NCI-H1105 treated with DMSO at 0.1 percent for 48 hours (cell line): ENCODE measurements at regions not wholly inside any gene's neighbourhood (a gene's known extent, or its start where the extent isn't known, plus 50 kb on each side); places are given as distances from the start of the nearest gene placed in this dataset.
"Not testable (repeated sequence)": the region's sequence is repeated elsewhere in the genome, so short reads cannot be mapped to it uniquely, and the experiment has no call there.

Experiments used
- DNase-seq: peaks from one replicate; lab custom pipeline; 2025; lab: John Stamatoyannopoulos, UW

DNA sequence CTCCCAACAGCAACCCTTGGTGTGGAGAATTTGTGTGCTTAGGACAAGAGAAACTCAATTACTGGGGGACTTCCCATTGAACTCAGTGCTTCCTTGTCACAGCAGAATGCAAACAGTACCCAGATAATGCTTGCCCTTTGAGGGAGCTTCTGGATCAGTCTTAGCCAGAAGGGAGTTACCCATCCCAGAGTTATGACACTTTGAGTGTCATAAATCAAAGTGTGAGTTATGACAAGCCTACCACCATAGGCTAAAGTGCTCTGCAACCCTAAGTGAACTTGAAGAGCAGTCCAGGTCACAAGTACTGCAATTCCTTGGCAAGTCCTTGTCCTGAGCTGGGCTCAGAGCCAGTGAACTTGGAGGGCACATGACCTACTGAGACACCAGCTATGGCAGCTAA is 1513.9 kb upstream of the PCDH10 start:
- DNase-seq: no peak

DNA sequence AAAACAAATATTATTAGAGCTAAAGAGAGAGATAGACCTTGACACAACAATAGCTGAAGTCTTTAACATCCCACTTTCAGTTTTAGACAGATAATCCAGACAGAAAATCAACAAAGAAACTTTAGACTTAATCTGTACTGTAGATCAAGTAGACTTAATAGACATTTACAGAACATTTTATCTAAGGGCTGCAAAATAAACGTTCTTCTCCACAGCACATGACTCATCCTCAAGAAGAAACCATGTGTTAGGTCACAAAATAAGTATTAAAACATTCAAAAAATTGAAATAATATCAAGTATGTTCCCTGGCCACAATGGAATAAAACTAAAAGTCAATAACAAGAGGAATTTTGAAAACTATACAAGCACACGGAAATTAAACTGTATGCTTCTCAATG is 1510.3 kb upstream of the PCDH10 start:
- no peak for DNase-seq

DNA sequence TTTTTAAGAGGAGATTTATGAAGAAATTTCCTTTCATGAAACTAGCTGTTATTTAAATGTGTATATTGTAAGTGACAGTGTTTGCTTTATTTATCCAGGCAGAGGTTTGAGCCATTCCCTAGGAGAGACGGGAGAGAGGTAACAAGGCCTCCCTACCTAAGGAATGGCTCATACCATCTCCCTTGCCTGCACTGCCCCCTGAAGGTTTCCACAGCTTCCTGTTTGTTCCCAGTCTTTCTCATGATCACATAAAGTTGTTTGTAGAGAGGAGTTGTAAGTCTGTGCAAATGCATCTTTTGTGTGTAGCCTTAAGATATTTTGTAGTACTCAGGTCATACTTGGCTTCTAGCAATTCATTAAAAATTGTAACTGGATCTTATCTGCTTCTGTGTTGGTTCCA is 1504.5 kb upstream of the PCDH10 start:
- DNase-seq: no peak

DNA sequence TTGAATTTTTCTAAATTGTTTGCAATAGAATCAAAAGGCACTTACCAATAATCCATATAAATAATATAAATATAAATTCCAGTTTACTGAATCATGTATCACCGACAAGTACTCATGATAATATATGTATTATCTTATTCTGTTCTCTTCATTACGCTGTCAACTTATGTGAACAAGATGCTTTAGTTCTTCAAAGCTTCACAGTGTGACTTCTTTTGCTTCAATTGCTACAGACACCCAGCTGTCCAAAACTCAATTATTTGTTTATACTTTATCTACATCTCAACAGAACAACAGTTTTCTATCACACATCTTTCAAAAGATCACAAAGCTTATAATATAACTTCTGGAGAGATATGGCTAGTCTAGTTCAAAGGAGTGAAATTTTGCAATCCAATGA is 1499.9 kb upstream of the PCDH10 start:
- no peak for DNase-seq

GRCh38 chr4:131650951-131651350 is 1498.1 kb upstream of the PCDH10 start:
- DNase-seq: no peak

DNA sequence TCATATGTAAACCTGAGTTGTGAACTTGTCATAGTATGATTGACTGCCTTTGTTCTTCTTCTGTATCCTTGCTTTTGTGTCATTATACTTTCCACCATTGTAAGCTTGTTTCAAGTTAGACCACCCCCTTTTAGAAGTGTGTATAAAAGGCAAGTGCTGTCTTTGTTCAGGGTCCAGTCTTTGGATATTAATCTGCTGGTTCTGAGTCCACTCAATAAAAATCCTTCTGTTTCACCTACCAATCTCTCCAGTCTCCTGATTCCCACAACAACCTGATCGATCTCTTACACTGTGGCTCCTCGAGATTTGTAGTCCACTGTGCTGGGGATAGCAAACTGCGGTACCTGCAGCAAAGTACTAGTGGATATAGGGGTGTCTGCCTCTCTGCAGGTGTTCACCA is 1465.8 kb upstream of the PCDH10 start:
- DNase-seq: not testable (repeated sequence)

DNA sequence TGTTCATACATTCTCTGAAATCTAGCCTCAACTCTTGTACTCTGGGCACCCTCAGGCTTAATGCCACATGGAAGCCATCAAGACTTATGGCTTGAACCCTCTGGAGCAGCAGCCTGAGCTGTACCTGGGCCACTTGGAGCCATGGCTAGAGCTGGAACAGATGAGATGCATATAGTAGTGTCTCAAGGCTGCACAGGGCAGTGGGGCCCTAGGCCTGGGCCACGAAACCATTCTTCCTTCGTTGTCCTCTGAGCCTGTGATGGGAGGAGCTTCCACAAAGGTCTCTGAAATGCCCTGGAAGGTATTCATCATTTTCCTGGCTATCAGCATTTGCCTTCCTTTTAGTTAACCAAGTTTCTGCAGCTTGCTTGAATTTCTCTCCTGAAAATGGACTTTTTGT is 1427.2 kb upstream of the PCDH10 start:
- no peak for DNase-seq

DNA sequence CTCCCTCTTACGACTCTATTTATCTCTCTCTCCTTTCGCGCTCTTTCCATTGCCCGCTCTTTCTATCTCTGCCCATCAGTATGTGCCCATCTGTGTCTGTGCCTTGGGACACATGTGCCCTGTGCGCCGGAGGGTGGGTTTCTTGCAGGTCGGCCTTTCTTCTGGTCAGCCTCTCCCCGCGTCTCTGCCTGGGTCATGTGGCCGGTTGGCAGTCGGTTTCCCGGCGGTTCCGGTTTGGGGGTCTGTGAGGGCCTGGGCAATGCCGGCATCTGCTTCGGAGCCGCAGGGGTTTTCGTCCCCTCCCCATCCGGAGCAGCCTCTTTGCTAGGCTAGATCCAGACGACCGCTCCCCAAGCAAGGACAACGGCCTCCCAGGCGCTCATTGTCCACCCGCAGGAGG is 1426.0 kb upstream of the PCDH10 start:
- not testable (repeated sequence) for DNase-seq

- DNase-seq: peak; percentile 13
These were observed 1424.2 kb upstream of the PCDH10 start for GRCh38 chr4:131724847-131725246.

DNA sequence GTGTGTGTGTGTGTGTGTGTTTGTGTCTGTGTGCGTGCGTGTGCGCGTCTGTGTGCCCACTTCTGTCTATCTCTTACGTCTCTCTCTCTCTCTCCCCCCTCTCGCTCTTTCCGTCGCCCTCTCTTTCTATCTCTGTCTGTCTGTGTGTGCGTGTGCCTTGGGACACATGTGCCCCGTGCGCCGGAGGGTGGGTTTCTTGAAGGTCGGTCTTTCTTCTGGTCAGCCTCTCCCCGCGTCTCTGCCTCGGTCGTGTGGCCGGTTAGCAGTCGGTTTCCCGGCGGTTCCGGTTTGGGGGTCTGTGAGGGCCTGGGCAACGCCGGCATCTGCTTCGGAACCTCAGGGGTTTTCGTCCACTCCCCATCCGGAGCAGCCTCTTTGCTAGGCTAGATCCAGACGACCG is 1423.6 kb upstream of the PCDH10 start:
- not testable (repeated sequence) for DNase-seq

DNA sequence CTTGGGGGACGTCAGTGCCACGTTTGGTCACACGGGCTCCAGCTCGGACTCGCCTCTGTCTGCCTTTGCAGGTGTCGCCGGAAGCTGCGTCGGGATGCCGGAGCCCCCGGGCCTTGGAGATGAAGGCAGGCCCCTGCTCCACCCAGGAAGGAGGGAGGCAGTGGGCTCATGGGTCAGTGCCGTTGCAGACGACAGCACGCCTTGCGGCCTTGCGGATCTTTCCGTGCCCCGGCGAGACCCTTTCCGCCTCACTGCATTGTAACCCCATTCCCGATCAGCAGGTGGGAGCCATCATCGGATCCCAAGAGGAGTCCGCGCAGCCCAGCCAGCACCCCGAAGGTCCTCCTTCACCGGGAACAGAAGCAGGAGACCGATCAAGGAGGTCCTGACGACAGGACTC is 1422.2 kb upstream of the PCDH10 start:
- not testable (repeated sequence) for DNase-seq

DNA sequence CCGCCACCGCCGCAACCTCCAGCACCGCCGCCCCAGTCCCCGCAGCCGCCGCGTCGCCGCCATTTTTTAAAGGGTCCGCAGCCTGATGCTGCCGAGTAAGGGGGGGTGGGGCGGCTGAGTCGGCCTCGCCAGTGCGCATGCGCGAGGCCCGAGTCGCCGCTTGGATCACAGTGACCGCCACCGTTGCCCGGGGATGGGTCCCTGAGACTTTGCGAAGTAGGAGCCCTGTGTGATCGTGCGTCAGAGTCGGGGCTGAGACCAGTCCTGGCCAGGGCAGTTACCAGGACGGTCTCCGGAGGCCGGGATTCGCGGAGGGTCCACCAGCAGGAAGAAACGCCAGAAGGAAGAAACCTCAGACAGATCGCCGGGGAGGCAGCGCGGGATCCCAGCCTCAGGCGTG is 1421.7 kb upstream of the PCDH10 start:
- DNase-seq: not testable (repeated sequence)

DNA sequence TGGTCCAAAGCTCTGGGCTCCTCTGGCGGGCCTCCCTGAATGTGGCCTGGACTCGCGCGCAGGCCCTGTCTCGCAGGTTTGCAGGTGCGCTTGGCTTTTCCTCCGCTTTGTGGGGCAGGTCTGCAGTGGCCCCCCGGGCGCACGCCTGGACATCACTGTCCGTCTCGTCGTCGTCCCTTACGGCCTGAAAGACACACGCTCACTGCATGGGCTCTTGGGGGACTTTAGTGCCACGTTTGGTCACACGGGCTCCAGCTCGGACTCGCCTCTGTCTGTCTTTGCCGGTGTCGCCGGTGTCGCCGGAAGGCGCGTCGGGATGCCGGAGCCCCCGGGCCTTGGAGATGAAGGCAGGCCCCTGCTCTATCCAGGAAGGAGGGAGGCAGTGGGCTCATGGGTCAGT is 1419.9 kb upstream of the PCDH10 start:
- DNase-seq: not testable (repeated sequence)

DNA sequence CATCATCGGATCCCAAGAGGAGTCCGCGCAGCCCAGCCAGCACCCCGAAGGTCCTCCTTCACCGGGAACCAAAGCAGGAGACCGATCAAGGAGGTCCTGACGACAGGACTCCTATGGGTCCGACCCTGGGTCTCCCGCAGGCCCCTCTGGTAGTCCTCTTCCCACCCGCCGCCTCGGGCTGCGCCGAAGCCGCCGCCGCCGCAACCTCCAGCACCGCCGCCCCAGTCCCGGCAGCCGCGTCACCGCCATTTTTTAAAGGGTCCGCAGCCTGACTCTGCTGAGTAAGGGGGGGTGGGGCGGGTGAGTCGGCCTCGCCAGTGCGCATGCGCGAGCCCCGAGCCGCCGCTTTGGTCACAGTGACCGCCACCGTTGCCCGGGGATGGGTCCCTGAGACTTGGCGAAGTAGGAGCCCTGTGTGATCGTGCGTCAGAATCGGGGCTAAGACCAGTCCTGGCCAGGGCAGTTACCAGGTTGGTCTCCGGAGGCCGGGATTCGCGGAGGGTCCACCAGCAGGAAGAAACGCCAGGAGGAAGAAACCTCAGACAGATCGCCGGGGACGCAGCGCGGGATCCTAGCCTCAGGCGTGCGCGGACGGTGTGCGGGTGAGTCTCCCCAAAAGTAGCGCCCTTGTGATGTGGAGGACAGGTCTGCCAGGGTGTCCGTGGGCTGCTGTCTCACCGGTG is 1419.2 kb upstream of the PCDH10 start:
- not testable (repeated sequence) for DNase-seq

GRCh38 chr4:131730574-131730973 is 1418.5 kb upstream of the PCDH10 start:
- DNase-seq: not testable (repeated sequence)

- not testable (repeated sequence) for DNase-seq
These were observed 1417.0 kb upstream of the PCDH10 start for GRCh38 chr4:131732034-131732630.

DNA sequence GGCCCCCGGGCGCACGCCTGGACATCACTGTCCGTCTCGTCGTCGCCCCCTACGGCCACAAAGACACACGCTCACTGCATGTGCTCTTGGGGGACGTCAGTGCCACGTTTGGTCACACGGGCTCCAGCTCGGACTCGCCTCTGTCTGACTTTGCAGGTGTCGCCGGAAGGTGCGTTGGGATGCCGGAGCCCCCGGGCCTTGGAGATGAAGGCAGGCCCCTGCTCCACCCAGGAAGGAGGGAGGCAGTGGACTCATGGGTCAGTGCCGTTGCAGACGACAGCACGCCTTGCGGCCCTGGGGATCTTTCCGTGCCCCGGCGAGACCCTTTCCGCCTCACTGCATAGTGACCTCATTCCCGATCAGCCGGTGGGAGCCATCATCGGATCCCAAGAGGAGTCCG is 1414.8 kb upstream of the PCDH10 start:
- DNase-seq: not testable (repeated sequence)

DNA sequence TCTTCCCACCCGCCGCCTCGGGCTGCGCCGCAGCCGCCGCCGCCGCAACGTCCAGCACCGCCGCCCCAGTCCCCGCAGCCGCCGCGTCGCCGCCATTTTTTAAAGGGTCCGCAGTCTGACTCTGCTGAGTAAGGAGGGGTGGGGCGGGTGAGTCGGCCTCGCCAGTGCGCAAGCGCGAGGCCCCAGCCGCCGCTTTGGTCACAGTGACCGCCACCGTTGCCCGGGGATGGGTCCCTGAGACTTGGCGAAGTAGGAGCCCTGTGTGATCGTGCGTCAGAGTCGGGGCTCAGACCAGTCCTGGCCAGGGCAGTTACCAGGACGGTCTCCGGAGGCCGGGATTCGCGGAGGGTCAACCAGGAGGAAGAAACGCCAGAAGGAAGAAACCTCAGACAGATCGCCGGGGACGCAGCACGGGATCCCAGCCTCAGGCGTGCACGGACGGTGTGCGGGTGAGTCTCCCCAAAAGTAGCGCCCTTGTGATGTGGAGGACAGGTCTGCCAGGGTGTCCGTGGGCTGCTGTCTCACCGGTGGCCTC is 1414.2 kb upstream of the PCDH10 start:
- not testable (repeated sequence) for DNase-seq

- DNase-seq: not testable (repeated sequence)
These were observed 1410.1 kb upstream of the PCDH10 start for GRCh38 chr4:131738991-131739390.

DNA sequence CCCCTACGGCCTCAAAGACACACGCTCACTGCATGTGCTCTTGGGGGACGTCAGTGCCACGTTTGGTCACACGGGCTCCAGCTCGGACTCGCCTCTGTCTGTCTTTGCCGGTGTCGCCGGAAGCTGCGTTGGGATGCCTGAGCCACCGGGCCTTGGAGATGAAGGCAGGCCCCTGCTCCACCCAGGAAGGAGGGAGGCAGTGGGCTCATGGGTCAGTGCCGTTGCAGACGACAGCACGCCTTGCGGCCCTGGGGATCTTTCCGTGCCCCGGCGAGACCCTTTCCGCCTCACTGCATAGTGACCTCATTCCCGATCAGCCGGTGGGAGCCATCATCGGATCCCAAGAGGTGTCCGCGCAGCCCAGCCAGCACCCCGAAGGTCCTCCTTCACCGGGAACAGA is 1407.3 kb upstream of the PCDH10 start:
- not testable (repeated sequence) for DNase-seq

DNA sequence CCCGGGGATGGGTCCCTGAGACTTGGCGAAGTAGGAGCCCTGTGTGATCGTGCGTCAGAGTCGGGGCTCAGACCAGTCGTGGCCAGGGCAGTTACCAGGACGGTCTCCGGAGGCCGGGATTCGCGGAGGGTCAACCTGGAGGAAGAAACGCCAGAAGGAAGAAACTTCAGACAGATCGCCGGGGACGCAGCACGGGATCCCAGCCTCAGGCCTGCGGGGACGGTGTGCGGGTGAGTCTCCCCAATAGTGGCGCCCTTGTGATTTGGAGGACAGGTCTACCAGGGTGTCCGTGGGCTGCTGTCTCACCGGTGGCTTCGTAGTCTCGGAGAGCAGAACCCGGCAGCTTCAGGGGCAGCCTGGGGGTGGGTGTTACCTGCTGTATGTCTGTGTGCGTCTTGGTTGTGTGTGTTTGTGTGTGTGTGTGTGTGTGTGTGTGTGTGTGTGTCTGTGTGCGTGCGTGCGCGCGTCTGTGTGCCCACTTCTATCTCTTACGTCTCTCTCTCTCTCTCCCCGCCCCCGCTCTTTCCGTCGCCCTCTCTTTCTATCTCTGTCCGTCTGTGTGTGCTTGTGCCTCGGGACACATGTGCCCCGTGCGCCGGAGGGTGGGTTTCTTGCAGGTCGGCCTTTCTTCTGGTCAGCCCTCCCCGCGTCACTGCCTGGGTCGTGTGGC is 1406.4 kb upstream of the PCDH10 start:
- not testable (repeated sequence) for DNase-seq

DNA sequence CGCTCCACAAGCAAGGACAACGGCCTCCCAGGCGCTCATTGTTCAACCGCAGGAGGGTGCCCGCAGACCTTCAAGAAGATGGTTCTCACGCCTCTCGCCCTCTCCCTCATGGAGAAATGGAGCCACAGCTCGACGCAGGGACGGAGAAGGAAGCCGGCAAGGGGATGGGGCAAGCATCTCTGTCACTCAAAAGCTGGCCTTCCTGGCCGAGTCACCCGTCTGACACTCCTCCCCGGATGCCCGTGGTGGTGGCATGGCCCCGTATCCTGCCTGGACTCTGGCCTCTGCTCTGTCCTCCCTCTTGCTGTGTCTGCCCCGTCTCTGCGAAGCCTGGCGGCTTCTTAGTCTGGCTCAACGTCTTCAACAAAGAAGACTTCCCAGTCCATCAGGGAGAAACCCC is 1405.7 kb upstream of the PCDH10 start:
- DNase-seq: not testable (repeated sequence)

DNA sequence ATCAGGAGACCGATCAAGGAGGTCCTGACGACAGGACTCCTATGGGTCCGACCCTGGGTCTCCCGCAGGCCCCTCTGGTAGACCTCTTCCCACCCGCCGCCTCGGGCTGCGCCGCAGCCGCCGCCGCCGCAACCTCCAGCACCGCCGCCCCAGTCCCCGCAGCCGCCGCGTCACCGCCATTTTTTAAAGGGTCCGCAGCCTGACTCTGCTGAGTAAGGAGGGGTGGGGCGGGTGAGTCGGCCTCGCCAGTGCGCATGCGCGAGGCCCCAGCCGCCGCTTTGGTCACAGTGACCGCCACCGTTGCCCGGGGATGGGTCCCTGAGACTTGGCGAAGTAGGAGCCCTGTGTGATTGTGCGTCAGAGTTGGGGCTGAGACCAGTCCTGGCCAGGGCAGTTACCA is 1401.9 kb upstream of the PCDH10 start:
- not testable (repeated sequence) for DNase-seq
